DND-41 (cell line): ENCODE measurements at regions not wholly inside any gene's neighbourhood (a gene's known extent, or its start where the extent isn't known, plus 50 kb on each side); places are given as distances from the start of the nearest gene placed in this dataset.

Experiments used
- CTCF ChIP-seq: IDR thresholded peaks from 2 replicates; pipeline ENCODE4 v1.5.1; 2012; ENCODE audit warnings: borderline replicate concordance, low read length, moderate library complexity, mild to moderate bottlenecking; ENCODE audit not compliant: poor library complexity, severe bottlenecking; ENCODE audit errors: extremely low read depth
- EZH2 ChIP-seq: IDR thresholded peaks from 3 replicates; pipeline ENCODE4 v1.6.1; 2012; ENCODE audit warnings: borderline replicate concordance, low read depth, mild to moderate bottlenecking, moderate library complexity, low read length, inconsistent platforms; ENCODE audit not compliant: severe bottlenecking

GRCh38 chr16:79754501-79754900, 154.0 kb upstream of the MAF start:
- TF ChIP-seq CTCF (no peak), EZH2 (no peak)
